Fibroblast of the aortic adventitia (primary cell): ENCODE measurements at regions not wholly inside any gene's neighbourhood (a gene's known extent, or its start where the extent isn't known, plus 50 kb on each side); places are given as distances from the start of the nearest gene placed in this dataset.

Experiments used
- DNase-seq: peaks from one replicate; pipeline ENCODE4 v3.0.0-alpha.2; 2010; ENCODE audit warnings: low read depth
- H3K4me3 ChIP-seq: 2 replicates; pipeline ENCODE4 v1.5.1; 2011; ENCODE audit warnings: low read depth, mild to moderate bottlenecking, control low read depth, low read length, moderate library complexity
- CTCF ChIP-seq: IDR thresholded peaks from 2 replicates; pipeline ENCODE4 v1.5.1; 2011; ENCODE audit warnings: mild to moderate bottlenecking, low read length, control low read depth, inconsistent platforms; ENCODE audit not compliant: insufficient read depth

- DNase-seq: no peak
- H3K4me3 ChIP-seq: no peak overlapping the region
- no peak for TF ChIP-seq CTCF
Observed at GRCh38 chr5:174189654-174190541, 144.4 kb downstream of the NSG2 start.

DNA sequence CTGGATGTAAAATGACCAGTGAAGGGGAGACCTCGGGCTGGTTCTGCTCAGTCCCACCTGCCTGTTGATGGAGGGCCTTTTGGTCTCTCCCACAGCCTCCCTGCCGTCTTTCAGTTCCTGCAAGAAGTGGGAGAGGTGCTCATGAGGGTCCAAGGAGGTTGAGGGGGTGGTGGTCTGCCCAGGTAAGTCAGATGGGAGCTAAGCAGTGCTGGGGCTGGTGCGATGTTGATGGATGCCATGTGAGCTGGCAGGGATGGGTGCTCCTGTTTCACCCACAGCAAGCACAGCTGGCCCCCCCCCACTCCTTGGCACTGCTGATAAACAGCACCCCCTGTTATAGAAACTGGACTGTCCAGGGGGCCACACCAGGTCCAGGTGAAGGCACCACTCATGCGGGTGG is 145.6 kb downstream of the NSG2 start:
- H3K4me3 ChIP-seq: no peak overlapping the region
- no peak for TF ChIP-seq CTCF
- no peak for DNase-seq

GRCh38 chr5:174191850-174192655 is 146.5 kb downstream of the NSG2 start:
- no peak for DNase-seq
- no peak for TF ChIP-seq CTCF
- no peak overlapping the region for H3K4me3 ChIP-seq

DNA sequence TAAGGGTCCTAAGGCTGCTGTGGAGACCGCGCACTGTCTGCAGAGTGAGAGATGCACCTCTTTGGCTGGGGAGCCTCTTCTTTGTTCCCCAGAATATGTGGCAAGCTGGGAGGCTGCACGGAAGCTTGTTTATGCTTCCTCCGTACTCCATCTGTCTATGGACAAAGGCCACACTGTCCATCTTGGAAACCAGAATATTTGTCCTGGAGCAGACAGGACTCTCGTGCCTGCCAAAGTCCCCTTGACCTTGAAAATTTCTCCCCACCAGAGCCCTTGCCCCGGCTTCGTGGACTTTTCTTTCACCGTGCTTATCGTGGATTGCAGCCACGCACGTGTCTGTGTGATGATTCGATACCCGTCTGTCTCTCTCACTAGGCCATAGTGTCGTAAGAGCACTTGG is 147.4 kb downstream of the NSG2 start:
- no peak for TF ChIP-seq CTCF
- DNase-seq: no peak
- no peak overlapping the region for H3K4me3 ChIP-seq

DNA sequence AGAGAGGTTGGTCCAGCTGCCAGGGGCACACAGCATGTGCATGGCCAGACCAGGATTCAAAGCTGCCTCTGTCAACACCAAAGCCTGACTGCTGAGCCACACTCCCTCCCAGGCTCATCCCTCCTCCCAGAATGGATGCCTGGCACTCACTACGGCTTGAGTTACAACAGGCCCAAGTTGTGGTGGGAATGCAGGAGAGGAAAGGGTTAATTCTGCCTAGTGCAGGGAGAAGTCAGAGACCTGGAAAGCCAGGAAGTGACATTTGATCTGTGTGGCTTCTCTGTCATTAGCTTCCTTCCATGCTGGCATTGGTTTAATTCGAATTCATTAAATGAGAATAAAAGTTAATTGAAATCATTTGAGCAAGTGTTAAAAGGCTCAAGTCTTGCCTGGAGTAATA is 150.0 kb downstream of the NSG2 start:
- no peak overlapping the region for H3K4me3 ChIP-seq
- DNase-seq: no peak
- no peak for TF ChIP-seq CTCF

DNA sequence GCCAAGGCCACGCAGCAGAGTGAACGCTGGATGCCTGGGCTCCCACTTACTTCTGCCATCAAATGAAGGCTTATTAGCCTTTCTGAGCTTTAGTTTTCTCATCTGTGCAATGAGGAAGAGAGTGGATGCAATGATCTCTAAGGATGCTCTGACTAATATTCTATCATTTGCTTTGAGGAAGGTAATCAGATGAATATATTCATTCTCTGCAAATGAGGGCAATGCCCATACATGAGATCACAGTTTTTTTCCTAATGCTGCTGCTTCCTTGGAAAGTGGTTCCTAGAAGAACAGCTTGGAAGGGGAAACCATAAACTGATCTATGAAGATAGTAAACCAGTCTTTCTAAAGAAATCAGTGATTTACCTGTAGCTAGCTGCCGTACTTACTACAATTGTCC is 152.4 kb downstream of the NSG2 start:
- TF ChIP-seq CTCF: no peak
- no peak overlapping the region for H3K4me3 ChIP-seq
- no peak for DNase-seq
